HCT116 (cell line): ENCODE measurements at regions not wholly inside any gene's neighbourhood (a gene's known extent, or its start where the extent isn't known, plus 50 kb on each side); places are given as distances from the start of the nearest gene placed in this dataset.

Experiments
- ATAC-seq: fragments of 200-7000 bp; cut with Tn5 transposase; 2 replicates; pipeline ENCODE4 v1.9.1; 2020; ENCODE audit warnings: mild to moderate bottlenecking, moderate library complexity
- BruUV-seq: library from RNA; stranded (reverse); fragments of 400-500 nt; replicated peaks from 2 replicates; lab custom pipeline; 2021; lab: Mats Ljungman, UMichigan
- CTCF ChIA-PET: fragments of 300-600 bp; sonication (Branson Sonifier 250); formaldehyde crosslinking; loops from one replicate; lab custom pipeline; 2021; ENCODE audit warnings: antibody characterized with exemption; lab: Charles Lee
- POLR2A ChIA-PET: fragments of 300-600, 350-600 bp; sonication (Branson Sonifier 250); formaldehyde crosslinking; loops from one replicate; lab custom pipeline; 2021; ENCODE audit warnings: antibody characterized with exemption; lab: Charles Lee
- RAD21 ChIA-PET, 2 experiments: fragments of 300-600 bp; sonication (Branson Sonifier 250); formaldehyde crosslinking; loops; one replicate each; lab custom pipeline; 2023; ENCODE audit warnings: low total read pairs in 2 of 2; ENCODE audit not compliant: uncharacterized antibody in 2 of 2, unreplicated experiment in 2 of 2, low non-redundant PET in 1 of 2; lab: Charles Lee
- DNase-seq: peaks from one replicate; pipeline ENCODE4 v3.0.0-alpha.2; 2010; ENCODE audit warnings: low read depth, low spot score
- H2AFZ ChIP-seq: fragments of 200-600 bp; shearing (Covaris generic), sonication (generic); 2 replicates; pipeline ENCODE4 v1.6.1; 2017; ENCODE audit warnings: low read depth, mixed run types, mixed read lengths, antibody characterized with exemption, low read length; ENCODE audit not compliant: poor library complexity, severe bottlenecking
- H3K27ac ChIP-seq: 2 replicates; pipeline ENCODE4 v1.5.1; 2012; ENCODE audit warnings: low read depth, low read length
- H3K27me3 ChIP-seq: fragments of 200-600 bp; sonication (generic); 2 replicates; pipeline ENCODE4 v1.6.1; 2016; ENCODE audit warnings: mixed run types, low read length, mixed read lengths; ENCODE audit not compliant: insufficient read depth
- H3K36me3 ChIP-seq, 2 experiments: fragments of 200-500 bp in 1 of 2; fragments of 200-600 bp in 1 of 2; sonication (Bioruptor generic) in 1 of 2; sonication (generic) in 1 of 2; 2 replicates each; pipeline versions ENCODE4 v1.5.1 to v1.6.1; 2014 to 2016; ENCODE audit warnings: low read length in 2 of 2, inconsistent platforms in 1 of 2, mixed read lengths in 1 of 2, mixed run types in 1 of 2; ENCODE audit not compliant: insufficient read depth in 2 of 2, control insufficient read depth in 1 of 2
- H3K4me1 ChIP-seq, 2 experiments: fragments of 200-600 bp in 1 of 2; sonication (generic) in 1 of 2; 2 replicates each; pipeline versions ENCODE4 v1.5.1 to v1.6.1; 2012 to 2017; ENCODE audit warnings: low read length in 2 of 2, inconsistent platforms in 1 of 2, mild to moderate bottlenecking in 1 of 2, mixed read lengths in 1 of 2, mixed run types in 1 of 2, moderate library complexity in 1 of 2; ENCODE audit not compliant: insufficient read depth in 2 of 2, control insufficient read depth in 1 of 2
- H3K4me2 ChIP-seq: fragments of 200-600 bp; sonication (generic); 2 replicates; pipeline ENCODE4 v1.6.1; 2017; ENCODE audit warnings: mixed run types, low read length, mixed read lengths
- H3K4me3 ChIP-seq, 2 experiments: fragments of 200-600 bp in 1 of 2; sonication (generic) in 1 of 2; replicated peaks in 1 of 2; 2 replicates each; pipeline ENCODE4 v1.5.1; 2011 to 2016; ENCODE audit warnings: low read length in 2 of 2, control low read depth in 1 of 2, low read depth in 1 of 2, mild to moderate bottlenecking in 1 of 2, mixed read lengths in 1 of 2, mixed run types in 1 of 2
- H3K79me2 ChIP-seq: fragments of 200-600 bp; sonication (generic); 2 replicates; pipeline ENCODE4 v1.6.1; 2017; ENCODE audit warnings: mild to moderate bottlenecking, mixed run types, low read length, moderate library complexity, mixed read lengths; ENCODE audit not compliant: insufficient read depth
- H3K9ac ChIP-seq: fragments of 200-600 bp; sonication (generic); 2 replicates; pipeline ENCODE4 v1.6.1; 2016; ENCODE audit warnings: low read length, mixed read lengths
- H3K9me2 ChIP-seq: fragments of 200-600 bp; sonication (generic), shearing (Covaris generic); 2 replicates; pipeline ENCODE4 v1.6.1; 2017; ENCODE audit warnings: mixed run types, mild to moderate bottlenecking, moderate library complexity; ENCODE audit not compliant: insufficient read depth
- H3K9me3 ChIP-seq, 2 experiments: fragments of 200-500 bp in 1 of 2; fragments of 200-600 bp in 1 of 2; sonication (Bioruptor generic) in 1 of 2; sonication (generic) in 1 of 2; 2 replicates each; pipeline ENCODE4 v1.6.1; 2014 to 2017; ENCODE audit warnings: low read length in 2 of 2, mixed read lengths in 2 of 2, inconsistent platforms in 1 of 2, low read depth in 1 of 2, mild to moderate bottlenecking in 1 of 2, mixed run types in 1 of 2, moderate library complexity in 1 of 2; ENCODE audit not compliant: control insufficient read depth in 1 of 2, insufficient read depth in 1 of 2
- H4K20me1 ChIP-seq: fragments of 200-600 bp; sonication (generic), shearing (Covaris generic); 2 replicates; pipeline ENCODE4 v1.6.1; 2017; ENCODE audit warnings: mixed run types, mild to moderate bottlenecking, moderate library complexity; ENCODE audit not compliant: insufficient read depth
- CBX3 ChIP-seq: IDR thresholded peaks from 2 replicates; pipeline ENCODE4 v1.6.1; 2012; ENCODE audit warnings: low read depth
- EGR1 ChIP-seq: IDR thresholded peaks from 2 replicates; pipeline ENCODE4 v1.6.1; 2012; ENCODE audit warnings: low read depth
- JUND ChIP-seq: IDR thresholded peaks from 2 replicates; pipeline ENCODE4 v1.6.1; 2012
- RAD21 ChIP-seq: IDR thresholded peaks from 2 replicates; pipeline ENCODE4 v1.6.1; 2012; ENCODE audit warnings: low read depth, mild to moderate bottlenecking
- SRF ChIP-seq: IDR thresholded peaks from 2 replicates; pipeline ENCODE4 v1.6.1; 2012; ENCODE audit warnings: low read depth
- TCF7L2 ChIP-seq: IDR thresholded peaks from 2 replicates; pipeline ENCODE4 v1.7.0; 2011; ENCODE audit warnings: borderline replicate concordance, inconsistent platforms; ENCODE audit not compliant: insufficient read depth, insufficient read length; ENCODE audit errors: extremely low read depth
- ZFX ChIP-seq: fragments of 450-650 bp; IDR thresholded peaks from 2 replicates; pipeline ENCODE4 v1.6.1; 2017
- intact Hi-C: fragments of 100-400 bp; cut with micrococcal nuclease; formaldehyde crosslinking; loops from 2 replicates; pipeline ENCODE4 v1.10.0; 2022
- TF ChIP-seq, protein P1 (sequence below): IDR thresholded peaks from 2 replicates; pipeline ENCODE4 v1.6.1; 2012; ENCODE audit warnings: low read depth

DNA sequence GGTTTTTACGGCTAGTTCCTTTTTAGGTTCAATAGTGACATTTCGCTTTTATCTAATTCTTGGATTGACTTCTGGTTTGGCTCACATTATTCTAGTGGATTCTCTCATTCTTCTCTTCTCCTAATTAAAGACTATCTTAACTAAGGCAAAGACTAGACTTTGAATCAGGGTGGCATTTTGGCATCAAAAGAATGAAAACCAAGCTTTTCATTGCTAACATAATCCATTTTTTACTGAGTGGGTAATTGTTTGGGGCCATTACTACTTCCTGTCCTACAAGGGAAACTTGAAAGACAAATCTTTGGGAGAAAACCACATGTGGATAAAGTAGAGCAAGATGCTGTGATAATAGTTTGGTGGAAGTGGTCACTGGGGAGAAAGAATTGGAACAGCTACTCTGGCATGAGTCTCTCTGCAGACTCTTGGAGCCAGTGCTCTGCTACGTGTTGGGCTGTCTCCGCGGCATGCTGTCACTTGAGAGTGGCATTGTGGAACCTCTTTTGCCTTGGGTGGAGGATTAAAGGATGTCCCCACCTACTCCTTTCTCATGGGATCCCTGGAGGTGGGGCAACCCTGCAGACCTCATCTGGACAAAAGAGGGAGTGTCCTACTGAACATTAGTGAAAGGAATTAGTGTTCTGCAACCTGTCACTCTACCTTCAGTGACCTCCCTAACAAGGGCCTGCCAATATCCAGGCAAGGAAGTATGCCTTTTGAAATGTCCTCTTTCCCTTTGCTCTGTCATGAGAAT is 280.4 kb downstream of the PSAT1 start (continued):
- TF ChIP-seq ZFX, result no peak

DNA sequence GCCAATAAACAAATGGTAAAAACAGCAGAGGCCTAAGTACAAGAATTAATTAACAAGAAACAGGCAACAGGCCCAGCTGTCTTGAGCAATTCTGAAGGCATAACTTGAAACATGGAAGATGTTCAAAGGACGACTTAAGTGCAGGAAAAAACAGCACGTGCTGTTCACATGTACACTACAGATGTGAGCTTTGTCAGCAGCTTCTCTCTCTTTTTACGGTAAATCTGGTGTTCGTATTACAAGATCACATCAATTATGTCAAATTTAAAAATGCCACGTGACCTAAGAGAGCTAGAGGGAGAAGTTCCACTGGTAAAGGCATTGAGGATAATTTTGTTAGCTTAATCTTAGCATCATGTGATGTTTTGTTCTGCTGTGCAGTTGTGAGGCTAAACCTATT is 281.1 kb downstream of the PSAT1 start:
- H3K36me3 ChIP-seq, result no peaks in the 10 kb centered on the region
- BruUV-seq, result no TSS peak
- no peak overlapping the region for H3K4me3 ChIP-seq
- no peak overlapping the region for H3K9ac ChIP-seq
- H3K9me2 ChIP-seq, result no peaks in the 10 kb centered on the region
- no peaks in the 10 kb centered on the region for H4K20me1 ChIP-seq
- no peaks in the 10 kb centered on the region for H3K79me2 ChIP-seq
- POLR2A ChIA-PET, result no interaction called here
- no peaks in the 10 kb centered on the region for H3K4me1 ChIP-seq
- CTCF ChIA-PET, result no interaction called here
- intact Hi-C loops, result no loop called here
- DNase-seq, result no peak
- H3K27me3 ChIP-seq, result no peaks in the 10 kb centered on the region
- no peak overlapping the region for H3K4me2 ChIP-seq
- no peak overlapping the region for H2AFZ ChIP-seq
- no peak for ATAC-seq
- no peaks in the 10 kb centered on the region for H3K9me3 ChIP-seq
- no peak for TF ChIP-seq JUND
- H3K27ac ChIP-seq, result no peak overlapping the region
- RAD21 ChIA-PET, result no interaction called here

DNA sequence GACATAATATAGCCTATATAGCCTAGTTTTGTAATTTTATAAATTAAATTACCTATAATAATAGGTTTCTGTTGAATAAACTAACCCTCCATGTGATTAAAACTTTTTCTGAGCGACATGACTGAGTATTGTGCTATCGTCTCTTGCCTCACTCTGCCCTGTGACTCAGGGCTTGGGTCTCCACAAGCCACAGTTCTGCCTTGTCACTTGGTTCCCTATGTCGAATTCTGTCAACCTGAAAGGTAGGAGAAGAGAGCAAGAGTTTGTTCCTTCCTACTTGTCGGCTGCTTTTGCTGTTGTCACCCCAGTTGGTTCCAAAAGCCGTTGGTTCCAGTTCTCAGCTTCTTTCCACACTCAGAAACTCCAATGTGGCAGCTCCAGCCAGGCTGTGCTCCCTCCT is 285.9 kb downstream of the PSAT1 start:
- Histone ChIP-seq H3K27me3 (no peaks in the 10 kb centered on the region), H3K9me2 (no peaks in the 10 kb centered on the region), H3K36me3 (no peaks in the 10 kb centered on the region), H3K4me2 (no peak overlapping the region), H4K20me1 (no peaks in the 10 kb centered on the region)
- ATAC-seq, result no peak
- CTCF ChIA-PET, result no interaction called here
- TF ChIP-seq TCF7L2 (no peak), SRF (no peak), CBX3 (no peak), EGR1 (no peak), RAD21 (no peak)
- TF ChIP-seq, protein P1, sequence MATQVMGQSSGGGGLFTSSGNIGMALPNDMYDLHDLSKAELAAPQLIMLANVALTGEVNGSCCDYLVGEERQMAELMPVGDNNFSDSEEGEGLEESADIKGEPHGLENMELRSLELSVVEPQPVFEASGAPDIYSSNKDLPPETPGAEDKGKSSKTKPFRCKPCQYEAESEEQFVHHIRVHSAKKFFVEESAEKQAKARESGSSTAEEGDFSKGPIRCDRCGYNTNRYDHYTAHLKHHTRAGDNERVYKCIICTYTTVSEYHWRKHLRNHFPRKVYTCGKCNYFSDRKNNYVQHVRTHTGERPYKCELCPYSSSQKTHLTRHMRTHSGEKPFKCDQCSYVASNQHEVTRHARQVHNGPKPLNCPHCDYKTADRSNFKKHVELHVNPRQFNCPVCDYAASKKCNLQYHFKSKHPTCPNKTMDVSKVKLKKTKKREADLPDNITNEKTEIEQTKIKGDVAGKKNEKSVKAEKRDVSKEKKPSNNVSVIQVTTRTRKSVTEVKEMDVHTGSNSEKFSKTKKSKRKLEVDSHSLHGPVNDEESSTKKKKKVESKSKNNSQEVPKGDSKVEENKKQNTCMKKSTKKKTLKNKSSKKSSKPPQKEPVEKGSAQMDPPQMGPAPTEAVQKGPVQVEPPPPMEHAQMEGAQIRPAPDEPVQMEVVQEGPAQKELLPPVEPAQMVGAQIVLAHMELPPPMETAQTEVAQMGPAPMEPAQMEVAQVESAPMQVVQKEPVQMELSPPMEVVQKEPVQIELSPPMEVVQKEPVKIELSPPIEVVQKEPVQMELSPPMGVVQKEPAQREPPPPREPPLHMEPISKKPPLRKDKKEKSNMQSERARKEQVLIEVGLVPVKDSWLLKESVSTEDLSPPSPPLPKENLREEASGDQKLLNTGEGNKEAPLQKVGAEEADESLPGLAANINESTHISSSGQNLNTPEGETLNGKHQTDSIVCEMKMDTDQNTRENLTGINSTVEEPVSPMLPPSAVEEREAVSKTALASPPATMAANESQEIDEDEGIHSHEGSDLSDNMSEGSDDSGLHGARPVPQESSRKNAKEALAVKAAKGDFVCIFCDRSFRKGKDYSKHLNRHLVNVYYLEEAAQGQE, result no peak
- TF ChIP-seq, all 23 proteins: peak for 0
- Histone ChIP-seq H3K79me2 (no peaks in the 10 kb centered on the region), H3K4me3 (no peak overlapping the region), H3K9ac (no peak overlapping the region), H3K4me1 (no peaks in the 10 kb centered on the region), H2AFZ (no peak overlapping the region), H3K27ac (no peak overlapping the region), H3K9me3 (no peaks in the 10 kb centered on the region)
- ChIA-PET POLR2A (no interaction called here), RAD21 (no interaction called here)
- BruUV-seq, result no TSS peak
- no peak for DNase-seq
- intact Hi-C loops, result no loop called here
